HG02852 (cell line): ENCODE measurements at regions not wholly inside any gene's neighbourhood (a gene's known extent, or its start where the extent isn't known, plus 50 kb on each side); places are given as distances from the start of the nearest gene placed in this dataset.
A peak's percentile ranks its signal among the peaks of the same experiment; 100 is the strongest.
"Not testable (repeated sequence)": the region's sequence is repeated elsewhere in the genome, so short reads cannot be mapped to it uniquely, and the experiment has no call there.

Experiments
- ATAC-seq: cut with Tn5 transposase; IDR thresholded peaks from one replicate; pipeline ENCODE4 v1.9.1; 2021; ENCODE audit warnings: mild to moderate bottlenecking, moderate library complexity; ENCODE audit not compliant: unreplicated experiment

GRCh38 chr3:190995156-190995555 lies 132.7 kb upstream of the GMNC start:
- no peak for ATAC-seq

DNA sequence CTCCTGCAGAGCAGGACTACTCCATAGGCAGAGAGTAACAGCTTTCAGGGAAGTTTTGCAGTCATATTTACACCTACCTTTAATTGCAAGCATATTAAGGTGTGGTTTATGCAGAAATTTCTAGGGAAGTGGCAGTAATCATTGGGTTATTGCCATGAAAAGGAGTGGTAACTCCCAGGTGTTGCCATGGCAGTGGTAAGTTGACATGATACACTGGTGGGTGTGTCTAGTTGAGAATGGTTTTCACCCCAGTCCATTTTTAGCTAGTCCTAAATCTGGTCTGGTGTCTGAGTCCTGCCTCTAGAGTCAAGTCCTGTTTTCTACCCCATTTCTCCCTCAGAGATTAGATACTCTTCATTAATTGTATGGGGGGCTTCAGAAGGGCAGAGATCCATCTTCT lies 128.4 kb upstream of the GMNC start:
- ATAC-seq, result no peak

DNA sequence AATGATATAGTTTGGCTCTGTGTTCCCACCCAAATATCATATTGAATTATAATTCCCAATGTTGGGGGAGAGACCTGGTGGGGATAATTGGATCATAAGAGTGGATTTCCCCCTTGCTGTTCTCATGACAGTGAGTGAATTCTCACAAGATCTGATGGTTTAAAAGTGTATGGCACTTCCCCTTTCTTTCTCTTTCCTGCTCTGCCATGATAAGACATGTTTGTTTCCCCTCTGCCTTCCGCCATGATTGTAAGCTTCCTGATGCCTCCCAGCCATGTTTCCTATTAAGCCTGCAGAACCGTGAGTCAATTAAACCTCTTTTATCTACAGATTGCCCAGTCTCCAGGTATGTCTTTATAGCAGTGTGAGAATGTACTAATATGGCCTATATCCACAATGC lies 126.7 kb upstream of the GMNC start:
- no peak for ATAC-seq

DNA sequence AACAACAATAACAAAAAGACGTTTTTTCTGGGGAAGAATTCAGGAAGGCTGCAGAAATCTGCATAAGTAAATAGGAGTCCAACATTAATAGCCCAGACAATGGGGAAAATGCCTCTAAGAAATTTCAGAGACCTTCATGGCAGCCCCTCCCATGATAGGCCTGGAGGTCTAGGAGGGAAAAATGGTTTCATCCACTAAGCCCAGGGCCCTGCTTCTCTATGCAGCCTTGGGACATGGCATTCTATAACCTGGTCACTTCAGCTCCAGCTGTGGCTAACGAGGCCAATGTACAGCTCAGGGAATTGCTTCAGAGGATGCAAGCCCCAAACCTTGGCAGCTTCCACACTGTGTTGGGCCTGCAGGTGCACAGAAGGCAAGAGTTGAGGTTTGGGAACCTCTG lies 125.6 kb upstream of the GMNC start:
- ATAC-seq, result no peak

DNA sequence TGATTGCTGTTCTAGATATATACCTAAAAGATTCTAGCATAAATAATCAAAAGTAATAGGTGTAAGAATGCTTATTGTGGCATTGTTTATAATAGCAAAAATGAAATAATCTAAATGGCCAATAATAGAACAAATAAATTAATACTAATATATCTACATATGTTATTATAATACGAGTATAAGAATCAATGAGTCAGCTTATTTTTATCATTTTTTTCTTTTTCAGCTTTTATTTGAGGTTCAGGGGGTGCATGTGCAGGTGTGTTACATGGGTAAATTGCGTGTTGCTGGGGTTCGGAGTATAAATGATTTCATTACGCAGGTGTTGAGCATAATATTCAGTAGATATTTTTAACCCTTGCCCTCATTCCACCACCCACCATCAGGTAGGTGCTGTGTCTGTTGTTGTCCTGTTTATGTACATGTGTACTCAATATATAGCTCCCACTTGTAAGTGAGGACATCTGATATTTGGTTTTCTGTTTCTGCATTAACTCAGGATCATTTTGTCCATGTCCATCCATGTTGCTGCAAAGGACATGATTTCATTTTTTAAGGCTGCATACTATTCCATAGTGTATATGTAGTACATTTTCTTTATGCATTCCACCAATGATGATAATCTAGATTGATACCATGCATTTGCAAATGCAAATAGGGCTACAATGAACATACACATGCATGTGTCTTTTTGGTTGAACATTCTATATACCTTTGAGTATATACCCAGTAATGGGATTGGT lies 122.2 kb upstream of the GMNC start:
- ATAC-seq, result no peak

GRCh38 chr3:190983875-190984274 lies 121.4 kb upstream of the GMNC start:
- ATAC-seq, result peak; percentile 48

DNA sequence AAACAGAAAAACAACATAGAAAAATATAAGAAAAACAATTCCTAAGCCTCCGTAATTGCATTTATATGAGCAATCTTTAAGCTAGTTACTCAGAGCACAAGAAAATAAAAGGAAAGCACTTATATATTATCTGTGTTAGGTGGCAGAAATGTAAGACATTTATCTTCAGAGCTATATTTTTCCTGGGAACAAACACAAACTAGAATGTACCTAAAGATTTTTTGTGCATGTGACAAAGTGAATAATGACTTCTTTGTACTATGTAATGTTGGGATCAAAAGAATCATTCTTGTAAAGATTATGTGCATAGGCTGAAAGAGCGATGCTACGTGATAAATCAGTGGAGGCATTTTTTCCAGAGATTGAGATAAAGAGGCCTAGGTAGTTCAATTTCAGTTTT lies 111.3 kb upstream of the GMNC start:
- ATAC-seq, result no peak

DNA sequence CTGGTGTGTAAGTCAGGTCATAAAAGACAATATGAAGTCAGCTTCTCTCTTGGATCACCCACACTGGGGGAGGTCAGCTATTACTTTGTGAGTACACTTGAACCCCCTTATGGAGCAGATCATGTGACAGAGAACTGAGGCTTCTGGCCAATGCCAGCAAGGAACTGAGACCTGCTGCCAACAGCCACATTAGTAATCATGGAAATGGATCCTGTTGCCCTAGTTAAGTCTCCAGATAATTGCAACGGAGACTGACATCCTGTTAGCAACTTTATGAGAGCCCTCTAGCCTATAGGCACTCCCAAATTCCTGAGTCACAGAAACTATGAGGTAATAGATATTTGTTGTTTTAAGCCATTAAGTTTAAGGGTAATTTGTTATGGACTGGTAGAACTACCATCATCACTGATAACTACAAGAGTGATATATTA lies 110.4 kb upstream of the GMNC start:
- ATAC-seq, result no peak

DNA sequence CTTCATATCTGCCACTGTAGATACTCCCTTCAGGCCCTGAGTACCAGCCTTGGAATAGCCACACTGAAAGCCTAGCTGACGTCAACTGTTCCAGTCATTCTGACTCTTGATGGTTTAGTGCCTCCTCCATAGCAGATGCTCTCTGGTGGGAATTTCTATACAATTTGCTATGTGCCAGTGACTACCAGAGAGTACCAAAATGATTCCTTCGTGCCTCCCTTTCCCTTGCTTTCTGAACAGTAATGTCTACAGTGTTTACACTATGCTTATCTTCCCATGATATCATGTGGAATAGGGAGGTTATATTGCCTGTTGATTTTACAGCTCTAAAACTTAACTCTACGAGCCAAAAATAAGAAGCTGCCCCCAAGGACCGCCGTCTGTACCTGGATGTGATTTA lies 109.7 kb upstream of the GMNC start:
- no peak for ATAC-seq

DNA sequence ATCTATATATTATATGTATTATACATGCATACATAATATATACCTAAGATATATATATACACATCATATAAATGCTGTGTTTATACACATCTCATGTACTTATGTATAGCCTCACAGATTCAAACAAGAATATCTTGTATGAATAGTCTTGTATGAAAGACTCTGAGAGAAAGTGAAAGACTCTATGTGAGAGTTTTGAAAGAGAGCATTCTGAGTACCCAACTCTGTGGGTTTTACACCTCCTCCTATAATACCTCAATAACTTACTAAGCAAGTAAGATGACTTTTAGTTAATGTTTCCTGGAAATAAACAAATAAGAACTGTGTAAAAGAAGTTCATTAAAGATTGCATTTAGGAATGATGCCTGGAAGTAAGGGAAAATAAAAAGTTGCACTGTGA lies 108.1 kb upstream of the GMNC start:
- ATAC-seq, result no peak

DNA sequence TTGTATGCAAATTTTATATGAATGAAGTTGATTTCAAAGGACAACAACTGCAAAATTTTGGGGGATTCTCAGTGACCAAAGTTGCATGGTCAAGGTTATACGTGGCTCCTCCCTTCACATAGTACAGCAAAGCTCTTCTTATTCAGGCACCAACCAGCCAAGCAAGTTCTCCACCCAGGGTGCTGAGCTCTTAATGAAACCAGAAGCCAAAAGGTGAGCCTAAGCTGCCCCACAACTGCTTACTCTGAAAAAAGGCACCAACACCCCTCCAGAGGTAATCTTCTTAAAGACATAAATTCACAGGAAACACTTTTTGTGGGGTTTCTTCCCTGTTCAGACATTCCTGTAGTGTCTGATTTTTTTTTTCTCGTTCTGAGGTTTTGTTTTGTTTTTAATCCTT lies 106.1 kb upstream of the GMNC start:
- no peak for ATAC-seq

DNA sequence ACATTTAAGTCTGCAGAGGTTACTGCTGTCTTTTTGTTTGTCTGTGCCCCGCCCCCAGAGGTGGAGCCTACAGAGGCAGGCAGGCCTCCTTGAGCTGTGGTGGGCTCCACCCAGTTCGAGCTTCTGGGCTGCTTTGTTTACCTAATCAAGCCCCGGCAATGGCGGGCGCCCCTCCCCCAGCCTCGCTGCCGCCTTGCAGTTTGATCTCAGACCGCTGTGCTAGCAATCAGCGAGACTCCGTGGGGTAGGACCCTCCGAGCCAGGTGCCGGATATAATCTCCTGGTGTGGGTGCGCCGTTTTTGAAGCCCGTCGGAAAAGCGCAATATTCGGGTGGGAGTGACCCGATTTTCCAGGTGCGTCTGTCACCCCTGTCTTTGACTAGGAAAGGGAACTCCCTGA lies 102.4 kb upstream of the GMNC start:
- ATAC-seq, result not testable (repeated sequence)

DNA sequence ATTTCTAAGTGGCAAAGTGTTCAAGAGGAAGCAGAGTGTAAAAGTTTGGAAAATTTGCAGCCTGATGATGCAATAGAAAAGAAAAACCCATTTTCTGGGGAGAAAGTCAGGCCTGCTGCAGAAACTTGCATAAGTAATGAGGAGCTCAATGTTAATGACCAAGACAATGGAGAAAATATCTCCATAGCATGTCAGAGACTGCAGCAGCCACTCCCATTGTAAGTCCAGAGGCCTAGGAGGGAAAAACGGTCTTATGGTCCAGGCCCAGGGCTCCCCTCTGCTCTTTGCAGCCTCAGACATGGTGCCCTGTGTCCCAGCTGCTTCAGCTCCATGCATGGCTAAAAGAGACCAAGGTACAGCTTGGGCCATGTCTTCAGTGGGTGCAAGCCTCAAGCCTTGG lies 96.6 kb upstream of the GMNC start:
- ATAC-seq, result no peak

- no peak for ATAC-seq
Measured at GRCh38 chr3:190941694-190942260, 79.3 kb upstream of the GMNC start.

DNA sequence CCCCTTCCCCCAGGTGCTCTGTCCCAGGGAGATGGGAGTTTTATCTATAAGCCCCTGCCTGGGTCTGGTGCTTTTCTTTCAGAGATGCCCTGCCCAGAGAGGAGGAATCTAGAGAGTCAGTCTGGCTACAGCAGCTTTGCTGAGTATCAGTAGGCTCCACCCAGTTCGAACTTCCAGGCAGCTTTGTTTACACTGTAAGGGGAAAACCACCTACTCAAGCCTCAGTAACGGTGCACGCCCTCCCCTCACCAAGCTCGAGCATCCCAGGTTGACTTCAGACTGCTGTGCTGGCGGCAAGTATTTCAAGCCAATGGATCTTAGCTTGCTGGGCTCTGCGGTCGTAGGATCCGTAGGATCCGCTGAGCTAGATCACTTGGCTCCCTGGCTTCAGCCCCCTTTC lies 72.1 kb upstream of the GMNC start:
- not testable (repeated sequence) for ATAC-seq

DNA sequence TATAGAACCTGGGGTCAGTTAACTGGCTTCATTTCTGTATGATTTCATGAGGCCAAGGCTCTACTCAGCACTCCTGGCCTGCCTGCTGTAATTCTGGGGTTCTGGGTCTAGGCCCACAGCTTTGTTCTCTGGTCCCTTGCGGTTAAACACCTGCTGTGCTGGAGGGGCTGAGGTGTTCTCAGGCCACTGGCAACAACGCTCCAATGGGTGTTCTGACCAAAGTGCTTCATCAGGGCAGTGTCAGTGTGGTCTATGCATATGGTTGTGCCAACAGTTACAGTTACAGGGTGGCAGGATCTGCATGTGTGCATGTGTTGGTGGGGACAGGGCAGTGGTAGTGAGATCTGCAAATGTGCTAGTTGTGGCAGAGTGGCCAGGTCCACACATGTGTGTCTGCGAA lies 64.1 kb upstream of the GMNC start:
- no peak for ATAC-seq

- ATAC-seq, result no peak
Measured at GRCh38 chr3:190912736-190913135, 50.2 kb upstream of the GMNC start.
